GM19238 (cell line): ENCODE measurements at regions not wholly inside any gene's neighbourhood (a gene's known extent, or its start where the extent isn't known, plus 50 kb on each side); places are given as distances from the start of the nearest gene placed in this dataset.

Experiments used
- DNase-seq: peaks from one replicate; pipeline ENCODE4 v3.0.0; 2011; ENCODE audit warnings: low spot score; ENCODE audit not compliant: insufficient read length

DNA sequence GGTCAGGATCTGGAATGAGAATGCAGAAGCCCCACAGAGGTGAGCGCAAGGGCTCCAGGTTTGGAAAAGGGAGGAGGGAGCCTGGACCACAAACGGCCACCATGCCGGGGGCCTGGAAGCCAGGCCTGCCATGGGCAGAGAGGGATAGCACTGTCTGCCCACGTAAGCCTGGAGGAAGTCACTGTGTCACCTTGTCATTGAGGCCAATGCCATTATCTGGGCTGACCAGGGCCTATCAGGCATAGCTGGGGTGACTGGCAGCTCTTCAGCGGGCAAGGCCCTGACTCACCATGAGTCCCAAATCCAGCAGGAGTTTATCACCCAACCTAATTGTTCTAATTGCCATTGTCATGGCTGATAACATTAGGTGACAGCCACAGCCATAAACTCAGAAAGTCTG, 84.6 kb downstream of the MATN1 start:
- DNase-seq: no peak

DNA sequence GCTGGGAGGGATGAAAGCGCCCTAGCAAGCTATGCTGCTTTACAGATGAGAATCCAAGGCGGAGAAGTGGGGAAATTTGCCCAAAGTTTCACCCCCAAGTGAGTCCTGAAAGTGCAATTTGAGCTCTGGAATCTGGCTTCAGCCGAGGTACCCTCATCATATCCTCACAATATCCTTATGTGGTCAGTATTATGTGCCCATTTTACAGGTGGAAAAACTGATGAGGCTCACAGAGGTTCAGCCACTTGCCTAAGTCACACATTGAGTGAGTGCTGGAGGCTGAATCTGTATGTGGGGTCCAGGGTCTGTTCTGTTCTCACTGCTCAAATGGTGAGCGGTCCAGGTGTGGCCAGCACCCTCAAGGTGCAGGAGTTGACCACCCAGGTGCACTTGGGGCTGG, 85.3 kb downstream of the MATN1 start:
- DNase-seq: no peak

DNA sequence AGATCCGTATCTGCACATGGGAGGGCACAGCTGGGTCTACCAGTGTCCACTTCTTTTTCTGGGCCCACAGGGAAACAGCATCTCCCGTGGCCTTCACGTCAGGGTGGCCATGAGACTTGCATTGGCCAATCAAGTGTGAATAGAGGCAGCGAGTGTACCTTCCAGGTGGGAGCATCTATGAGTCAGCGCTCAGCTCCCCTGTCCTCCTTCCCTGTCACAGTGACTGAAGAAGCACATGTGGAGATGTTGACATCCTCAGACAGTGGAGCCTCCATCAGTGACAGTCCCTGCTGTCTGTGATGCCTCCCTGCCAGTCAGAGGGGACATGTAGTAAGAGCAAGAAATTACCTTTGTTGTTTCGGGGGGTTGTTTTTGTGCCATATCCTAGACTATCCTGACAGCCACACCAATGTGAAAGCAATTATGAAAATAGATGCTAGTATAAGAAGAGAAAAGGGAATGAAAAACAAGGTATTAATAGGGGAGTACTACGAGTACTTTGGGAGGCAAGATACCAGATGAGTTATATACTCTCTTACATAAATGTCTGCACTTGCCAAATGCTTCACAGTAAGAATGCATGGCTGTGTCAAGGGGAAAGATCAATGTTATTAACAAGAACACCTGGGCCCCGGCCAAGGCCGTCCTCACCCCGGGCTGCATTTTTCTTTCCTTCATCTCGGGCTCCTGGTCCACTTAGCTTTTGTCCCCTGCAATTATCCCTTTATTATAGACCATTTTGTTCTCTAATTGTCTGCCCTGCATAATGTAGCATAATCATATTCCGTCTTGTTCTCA, 86.0 kb downstream of the MATN1 start:
- DNase-seq: no peak

DNA sequence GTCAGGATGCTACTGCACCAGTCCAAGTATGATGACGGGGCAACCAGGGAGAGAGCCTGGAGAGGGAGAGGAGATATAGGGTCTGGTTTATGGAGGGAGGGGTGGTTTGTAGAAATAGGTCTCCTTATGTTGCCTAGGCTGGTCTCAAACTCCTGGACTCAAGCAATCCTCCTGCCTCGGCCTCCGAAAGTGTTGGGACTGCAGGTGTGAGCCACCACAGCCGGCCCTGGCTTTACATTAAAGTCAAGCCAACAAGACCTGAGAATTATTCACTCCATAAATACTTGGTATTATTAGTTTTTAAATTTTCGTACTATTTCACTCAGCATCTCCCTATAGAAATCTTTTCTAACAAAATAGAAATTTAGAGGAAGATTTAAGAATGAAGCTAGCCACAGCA, 86.8 kb downstream of the MATN1 start:
- DNase-seq: no peak

DNA sequence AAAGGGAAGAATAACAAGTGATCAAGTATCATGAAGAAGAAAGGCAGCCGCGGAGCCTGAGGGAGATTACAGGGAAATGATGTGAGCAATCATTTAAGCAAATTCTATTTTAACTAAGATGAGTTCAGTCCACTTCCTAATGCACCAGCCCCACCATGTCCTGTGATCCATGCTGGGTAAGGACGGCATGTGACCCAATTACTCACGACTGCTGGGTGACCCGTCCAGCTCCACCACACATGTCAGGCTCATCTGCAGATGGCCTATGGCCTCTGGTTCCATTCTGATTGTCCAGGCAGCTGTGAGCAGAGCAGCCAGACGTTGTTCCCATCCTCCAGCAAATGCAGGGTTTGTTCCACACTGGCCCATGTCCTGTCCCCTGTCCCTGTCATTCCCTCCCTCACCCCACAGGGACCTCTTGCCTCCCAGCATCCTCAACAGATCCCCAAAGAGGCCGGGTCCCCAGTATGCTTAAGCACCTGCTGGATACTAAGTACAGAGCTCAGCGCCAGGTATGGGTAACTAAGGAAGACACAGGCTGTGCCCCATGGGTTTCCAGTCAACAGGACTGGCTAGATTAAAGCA, 87.9 kb downstream of the MATN1 start:
- DNase-seq: no peak

DNA sequence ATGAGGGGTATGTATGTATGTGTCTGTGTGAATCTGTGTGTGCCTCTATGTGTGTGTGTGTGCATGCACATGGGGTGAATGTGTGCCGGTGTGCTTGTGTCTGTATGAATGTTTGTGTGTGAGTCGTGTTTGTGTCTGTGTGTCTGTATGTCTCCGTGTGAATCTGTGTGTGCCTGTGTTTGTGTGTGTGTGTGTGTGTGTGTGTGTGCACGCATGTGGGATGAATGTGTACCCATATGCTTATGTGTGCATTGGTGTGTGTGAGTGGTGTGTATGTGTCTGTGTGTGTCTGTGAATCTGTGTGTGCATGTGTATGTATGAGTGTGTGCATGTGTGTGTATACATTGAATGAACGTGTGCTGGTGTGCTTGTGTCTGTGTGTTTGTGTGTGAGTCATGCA, 88.9 kb downstream of the MATN1 start:
- DNase-seq: no peak

DNA sequence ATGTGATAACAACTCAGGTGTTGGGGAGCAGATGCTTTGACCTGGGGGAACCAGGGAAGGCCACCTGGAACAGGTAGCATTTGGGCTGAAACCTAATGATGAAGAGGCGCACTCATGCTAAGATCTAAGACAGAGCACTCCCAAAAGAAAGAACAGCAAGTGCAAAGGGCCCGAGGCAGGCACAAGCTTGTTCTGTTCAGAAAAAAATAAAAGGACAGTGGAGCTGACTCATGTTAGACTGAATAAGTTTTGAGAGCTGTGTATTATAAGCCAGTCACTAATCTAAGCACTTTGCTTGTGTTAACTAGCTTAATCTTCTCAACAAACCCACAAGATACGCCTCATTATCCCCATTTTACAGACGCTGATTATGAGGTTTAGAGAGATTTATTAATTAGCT, 90.1 kb downstream of the MATN1 start:
- DNase-seq: no peak

DNA sequence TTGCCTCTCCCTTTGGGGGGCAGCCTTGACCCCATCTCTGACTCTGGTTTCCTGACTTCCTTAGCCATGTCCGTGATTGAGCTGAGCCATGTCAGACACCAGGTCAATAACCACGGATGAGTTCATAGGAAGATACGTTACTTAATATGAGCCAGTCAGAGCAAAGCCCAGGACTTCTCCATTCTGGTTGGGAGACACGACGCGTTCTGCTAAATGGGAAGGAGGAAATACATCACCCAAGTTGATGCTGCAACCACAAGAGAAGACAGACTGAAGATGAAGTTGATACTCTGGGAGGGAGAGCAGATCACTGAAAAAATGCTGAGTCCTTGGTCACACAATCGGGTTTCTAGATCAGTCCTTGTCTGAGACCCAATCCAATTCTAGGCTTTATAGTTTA, 90.9 kb downstream of the MATN1 start:
- DNase-seq: no peak

DNA sequence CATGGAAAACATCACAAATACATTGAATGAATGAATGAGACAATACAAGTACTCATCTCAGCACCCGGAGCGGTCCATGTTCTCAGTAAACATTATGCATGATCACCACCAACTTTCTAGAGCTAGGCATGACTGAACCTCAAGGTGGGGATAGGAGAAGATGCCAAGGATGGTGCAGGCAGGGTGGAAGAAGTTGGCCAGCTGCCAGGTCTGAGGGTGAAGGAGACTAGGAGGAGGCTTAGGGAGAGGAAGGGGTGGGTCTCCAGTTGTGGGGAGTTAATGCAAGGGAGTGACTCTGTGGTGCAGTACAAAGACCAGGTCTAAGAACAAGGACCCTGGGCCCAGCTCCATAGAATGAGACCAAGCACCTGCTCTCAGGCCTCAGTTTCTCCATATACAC, 91.7 kb downstream of the MATN1 start:
- no peak for DNase-seq

DNA sequence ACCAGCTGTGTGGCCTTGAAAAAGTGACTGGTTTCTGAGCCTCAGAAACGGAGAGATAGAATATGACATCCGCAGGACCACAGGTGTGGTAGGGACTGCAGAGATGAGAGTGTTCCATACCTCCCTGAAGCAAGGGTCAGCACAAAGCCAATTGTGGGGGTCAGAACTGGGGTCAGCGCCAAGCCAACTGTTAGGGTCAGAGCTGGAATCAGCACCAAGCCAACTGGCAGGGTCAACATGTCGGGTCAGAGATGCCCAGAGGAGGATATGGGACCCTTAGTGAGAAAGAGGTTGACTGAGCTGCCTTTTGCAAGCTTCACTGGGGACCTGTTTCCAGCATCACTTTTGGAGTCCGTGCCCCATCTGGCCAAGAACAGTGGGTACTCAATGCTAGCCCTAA, 93.9 kb downstream of the MATN1 start:
- DNase-seq: no peak

DNA sequence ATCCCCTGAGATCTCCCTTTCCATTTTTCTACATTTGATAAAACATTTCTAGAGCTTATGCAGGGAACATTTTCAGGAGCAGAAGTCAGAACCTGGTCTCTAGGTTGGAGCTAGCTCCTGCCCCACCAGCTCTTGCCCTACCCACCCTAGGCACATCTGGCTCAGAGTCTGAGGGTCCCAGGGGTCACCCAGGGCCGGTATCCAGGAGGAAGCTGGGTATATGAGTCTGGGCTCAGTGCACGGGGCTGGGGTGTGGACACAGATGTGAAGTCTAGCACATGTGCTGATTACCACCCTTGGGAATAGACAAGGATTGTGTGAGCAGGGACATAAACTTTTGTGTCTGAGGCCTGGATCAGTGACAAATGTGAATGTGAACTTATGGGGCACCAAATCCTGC, 95.4 kb downstream of the MATN1 start:
- DNase-seq: no peak

DNA sequence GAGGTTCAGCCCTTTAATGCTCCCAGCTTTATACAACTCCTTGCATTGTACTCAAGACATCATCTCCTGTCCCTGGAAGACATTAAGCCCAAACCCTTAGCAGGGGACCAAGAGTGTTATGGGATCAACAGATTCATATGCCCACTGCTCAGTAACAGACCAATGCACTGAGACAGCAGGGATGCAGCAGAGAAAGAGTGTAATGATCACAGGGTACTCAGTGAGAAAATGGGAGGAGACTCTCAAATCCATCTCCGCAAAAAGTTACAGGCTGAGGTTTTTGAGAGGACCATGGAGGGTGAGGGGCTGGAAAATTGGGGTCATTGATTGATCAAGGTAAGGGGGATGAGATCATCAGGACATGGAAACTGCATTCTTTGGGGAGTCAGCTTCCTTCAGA, 96.2 kb downstream of the MATN1 start:
- DNase-seq: no peak

DNA sequence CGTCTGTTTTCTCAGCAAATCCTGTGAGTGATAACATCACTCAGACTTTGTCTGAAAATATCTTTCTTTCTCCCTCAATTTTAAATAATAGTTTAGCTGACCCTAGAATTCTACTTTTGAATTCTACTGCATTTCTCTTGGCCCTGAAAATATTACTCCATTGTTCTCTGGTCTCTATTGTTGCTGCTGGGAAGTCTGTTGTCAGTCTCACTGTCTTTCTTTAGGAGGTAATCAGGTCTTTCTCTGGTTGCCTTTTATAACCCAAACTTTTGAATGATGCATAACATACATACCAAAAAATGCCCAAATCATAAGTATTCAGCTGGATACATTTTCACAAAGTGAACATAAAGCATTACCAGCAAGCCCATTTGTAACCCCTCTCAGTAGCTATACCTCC, 100.0 kb downstream of the MATN1 start:
- no peak for DNase-seq

DNA sequence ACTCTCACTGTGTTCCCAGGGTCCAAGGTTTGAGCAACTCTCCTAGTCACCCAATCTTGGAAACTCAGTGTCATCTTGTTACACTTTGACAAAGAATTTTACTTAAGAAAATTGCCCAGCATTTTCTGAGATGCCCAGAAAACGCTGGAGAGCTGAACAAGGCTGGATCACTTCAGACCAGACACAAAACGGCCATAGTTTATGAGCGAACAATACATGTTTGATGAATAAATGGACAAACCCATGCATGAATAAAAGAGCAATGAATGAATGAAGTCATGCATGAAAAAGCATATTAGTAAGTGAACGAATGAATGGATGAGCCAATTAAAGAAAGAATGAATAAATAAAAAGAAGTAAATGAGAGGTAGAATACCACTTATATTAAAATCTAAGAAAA, 103.8 kb downstream of the MATN1 start:
- DNase-seq: no peak

DNA sequence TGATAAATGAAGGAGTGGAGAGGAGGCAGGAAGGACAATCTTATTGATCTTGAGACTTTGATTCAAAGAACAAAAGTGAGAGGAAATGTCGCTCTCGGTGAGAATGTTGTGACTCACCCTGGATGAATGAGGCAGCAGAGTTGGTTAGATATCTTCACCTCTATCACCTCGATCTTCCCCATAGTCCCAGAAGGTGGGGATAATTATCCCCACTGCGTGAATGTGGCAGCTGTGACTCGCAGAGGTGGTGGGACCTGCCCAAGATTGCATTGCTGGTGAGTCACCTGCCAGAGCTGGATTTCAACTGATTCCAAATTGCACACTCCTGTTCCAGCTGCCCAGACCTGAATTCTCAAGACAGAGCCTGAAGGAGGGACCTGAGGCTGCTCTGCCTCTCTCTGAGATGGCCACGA, 105.0 kb downstream of the MATN1 start:
- DNase-seq: no peak

DNA sequence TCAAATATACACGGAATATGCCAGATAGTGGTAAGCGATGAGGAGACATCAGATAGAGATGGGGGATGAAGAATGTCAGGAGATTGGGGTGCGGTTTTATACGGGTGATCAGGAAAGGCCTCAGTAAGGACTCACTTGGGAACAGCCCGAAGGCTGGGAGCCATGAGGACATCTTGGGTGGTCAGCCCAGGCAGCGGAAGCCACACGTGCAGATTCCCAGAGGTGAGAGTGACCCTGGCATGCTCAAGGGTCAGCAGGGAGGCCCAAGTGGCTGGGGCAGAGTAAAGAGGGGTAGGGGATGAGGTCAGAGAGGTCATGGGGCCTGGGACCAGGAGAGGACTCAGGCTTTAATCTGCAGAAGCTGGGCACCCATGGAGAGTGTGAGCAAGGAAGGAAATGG, 106.6 kb downstream of the MATN1 start:
- DNase-seq: no peak

DNA sequence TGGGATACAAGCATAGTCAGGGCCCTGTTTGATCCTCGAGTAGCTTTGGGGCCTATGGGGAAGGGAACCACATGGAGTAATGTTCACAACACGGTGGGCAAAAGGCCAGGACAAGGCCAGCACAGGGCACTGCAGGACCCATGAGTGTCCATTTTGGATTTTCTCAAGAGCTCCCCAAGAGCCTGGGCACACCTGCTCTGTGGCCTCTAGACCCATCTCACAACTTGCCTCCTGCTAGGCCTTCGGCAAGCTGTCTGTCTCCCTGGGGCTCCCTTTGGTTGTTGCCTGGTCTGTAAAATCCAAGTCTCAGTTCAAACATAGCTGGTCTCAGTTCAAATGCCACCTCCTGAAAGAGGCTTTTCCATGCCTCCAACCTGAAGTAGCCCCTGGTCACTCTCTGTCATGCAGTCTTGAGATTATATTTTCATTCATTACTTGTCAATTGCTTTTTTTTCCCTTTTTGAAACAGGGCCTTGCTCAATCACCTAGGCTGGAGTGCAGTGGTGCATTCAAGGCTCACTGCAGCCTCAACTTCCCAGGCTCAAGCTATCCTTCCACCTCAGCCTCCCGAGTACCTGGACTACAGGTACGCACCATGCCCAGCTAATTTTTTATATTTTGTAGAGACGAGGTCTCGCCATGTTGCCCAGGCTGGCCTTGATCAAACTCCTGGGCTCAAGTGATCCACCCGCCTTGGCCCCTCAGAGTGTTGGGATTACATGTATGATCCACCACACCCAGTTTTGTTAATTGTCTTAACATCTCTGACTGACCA, 107.4 kb downstream of the MATN1 start:
- DNase-seq: no peak

DNA sequence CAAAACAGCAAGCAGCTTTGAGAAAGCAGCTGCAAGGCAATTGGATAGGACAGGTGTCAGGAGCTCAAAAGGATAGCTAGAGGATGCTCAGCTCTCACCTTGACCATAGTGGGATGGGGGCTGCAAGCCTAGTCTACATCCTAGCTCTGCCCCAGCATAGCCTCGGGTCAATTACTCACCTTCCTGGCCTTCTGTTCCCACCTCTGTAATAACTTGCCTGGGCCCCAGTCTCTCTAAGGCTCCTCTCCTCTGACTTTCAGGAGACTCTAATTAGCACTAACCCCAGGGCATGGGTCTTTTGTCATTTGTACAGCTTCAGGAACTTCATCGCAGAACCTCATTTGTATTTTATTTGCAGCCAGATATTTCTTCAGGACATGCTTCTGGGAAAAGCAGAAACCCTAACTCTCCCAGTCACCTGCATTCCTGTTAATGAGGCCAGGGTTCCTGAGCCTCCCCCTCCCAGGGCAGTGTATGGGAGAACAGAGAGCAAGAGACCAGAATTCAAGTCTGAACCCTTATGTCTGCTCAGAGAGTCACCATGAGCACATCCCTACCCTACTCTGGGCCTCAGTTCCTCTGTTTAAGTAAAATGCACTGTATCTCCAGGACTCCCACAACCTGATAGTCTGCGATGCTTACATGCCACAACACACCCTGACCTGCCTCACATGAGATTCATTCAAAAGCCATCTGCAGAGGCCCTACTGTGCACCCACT, 108.1 kb downstream of the MATN1 start:
- no peak for DNase-seq

DNA sequence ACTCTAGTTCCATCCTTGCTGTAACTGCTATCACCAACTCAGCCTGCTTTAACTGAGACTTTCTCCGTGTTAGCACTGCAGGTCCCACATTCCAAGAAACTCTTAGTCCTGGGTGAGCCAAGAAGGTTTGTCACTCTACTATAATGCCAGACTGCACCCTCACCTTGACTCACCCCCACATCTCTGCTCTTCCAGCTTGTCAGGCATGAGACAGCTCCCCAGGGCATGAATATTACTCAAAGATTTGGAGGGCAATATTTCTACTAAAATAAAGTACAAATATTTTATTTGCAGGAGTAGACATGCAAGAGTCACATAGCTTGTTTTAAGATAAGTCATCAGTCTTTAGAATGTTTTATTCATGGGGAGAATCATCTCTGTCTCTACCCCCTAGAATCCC, 110.2 kb downstream of the MATN1 start:
- no peak for DNase-seq

DNA sequence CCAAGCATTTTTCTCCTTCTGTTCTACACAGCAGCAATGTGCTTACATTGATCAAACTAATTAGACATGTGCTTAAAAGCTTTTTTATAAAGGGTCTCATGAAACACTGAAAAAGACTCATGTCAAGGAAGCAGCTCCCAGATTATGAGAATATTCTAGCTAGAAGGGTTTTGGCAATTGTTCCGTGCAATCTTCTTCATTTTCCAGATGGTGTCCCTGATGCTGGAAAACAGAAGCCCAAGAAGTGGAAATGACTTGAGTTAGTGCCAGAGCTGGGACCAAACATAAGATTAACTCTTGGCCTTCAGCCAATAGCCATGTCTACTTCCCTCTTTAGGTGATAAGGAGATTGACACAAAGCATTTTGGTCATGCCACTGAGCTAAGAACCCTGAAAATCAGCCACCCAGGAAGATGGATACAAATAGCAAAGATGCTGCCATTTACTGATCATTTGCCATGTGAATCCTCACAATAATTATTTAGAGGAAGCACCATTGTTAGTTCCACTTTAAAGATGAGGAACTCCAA, 110.8 kb downstream of the MATN1 start:
- DNase-seq: no peak

DNA sequence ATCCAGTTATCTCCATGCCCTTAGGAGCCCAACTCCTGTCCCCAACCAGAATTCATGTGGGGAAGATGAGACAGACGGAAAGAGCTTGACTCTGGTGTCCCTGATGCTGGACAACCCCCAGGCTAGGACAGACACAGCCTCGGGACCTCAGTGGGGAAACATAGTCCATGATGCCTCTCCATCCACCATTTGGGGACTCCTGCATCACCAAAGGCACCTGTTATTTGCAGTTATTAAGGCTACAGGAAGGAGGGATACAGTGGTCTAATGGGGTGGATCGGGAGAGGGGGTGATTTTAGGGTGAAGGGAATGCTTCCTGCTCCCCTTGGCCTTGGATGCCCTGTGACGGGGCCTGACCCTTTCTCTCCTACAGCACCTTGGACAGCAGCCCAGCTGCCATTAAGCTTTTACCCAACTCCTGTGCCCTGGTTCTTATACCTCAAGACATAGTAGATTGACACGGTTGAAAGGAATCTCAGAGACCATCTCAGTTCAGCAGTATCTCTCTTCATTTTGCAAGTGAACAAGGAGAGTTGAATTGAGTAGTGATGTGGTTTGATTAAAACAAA, 111.6 kb downstream of the MATN1 start:
- DNase-seq: no peak
